ENCODE measurements at regions not wholly inside any gene's neighbourhood (a gene's known extent, or its start where the extent isn't known, plus 50 kb on each side); places are given as distances from the start of the nearest gene placed in this dataset.

DNA sequence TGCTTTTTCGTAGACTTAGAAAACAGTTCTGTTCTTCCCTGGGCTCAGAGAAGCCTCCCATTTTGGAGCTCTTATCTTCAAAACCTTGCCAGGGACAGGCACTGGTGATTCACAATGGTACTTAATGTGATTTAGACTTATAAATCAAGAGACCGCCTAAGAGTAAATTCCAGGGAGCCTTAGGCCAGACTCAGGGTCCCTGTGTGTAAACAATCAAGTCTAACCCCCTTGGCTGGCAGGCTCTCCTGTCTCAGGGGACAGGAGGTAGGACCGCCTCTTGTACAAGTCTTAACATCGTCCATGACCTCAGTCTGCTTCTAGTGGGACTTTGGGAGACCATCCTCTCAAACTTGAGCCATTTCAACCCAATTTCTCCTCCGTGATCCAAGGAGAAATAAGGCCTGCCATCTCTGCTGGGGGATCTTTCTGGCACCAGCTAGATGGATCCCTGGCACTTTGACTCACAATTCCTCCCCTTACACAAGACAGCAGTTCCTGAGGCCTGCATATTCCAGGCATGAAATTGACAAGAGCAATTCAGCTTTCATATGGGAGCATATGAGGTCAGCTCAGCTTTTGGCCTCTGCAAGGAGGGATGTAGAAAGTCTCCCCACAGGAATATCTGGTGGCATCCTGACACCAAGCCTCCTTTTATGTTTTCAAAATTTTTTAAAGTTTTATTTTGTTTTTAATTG, 487.0 kb downstream of the TNS1 start:
- DNase-seq (no peak), ATAC-seq (ENCODE audit: insufficient read depth, low FRiP score) (no peak)
- H3K9me3 ChIP-seq (ENCODE audit: control insufficient read depth in 4 of 4, insufficient read depth in 3 of 4, low read length in 3 of 4), result no peaks in the 10 kb centered on the region
- no peaks in the 10 kb centered on the region for H3K36me3 ChIP-seq (ENCODE audit: control insufficient read depth in 4 of 4, insufficient read depth in 4 of 4, low read length in 4 of 4)
- no peak overlapping the region for H3K9ac ChIP-seq (ENCODE audit: insufficient read depth in 1 of 2, low read length in 2 of 2)
- H3K4me1 ChIP-seq (ENCODE audit: control insufficient read depth in 5 of 5, insufficient read depth in 5 of 5, low read length in 5 of 5), result peaks cover 0 to 6% (median 4%) of the 10 kb centered on the region in 5 donors
- WGBS, 2 donors, result 94 to 97% methylated on average over 5 of the region's 5 CpGs
- H3K27ac ChIP-seq (ENCODE audit: low read depth in 1 of 2, low read length in 1 of 2), result no peak overlapping the region
- TF ChIP-seq, protein P1, sequence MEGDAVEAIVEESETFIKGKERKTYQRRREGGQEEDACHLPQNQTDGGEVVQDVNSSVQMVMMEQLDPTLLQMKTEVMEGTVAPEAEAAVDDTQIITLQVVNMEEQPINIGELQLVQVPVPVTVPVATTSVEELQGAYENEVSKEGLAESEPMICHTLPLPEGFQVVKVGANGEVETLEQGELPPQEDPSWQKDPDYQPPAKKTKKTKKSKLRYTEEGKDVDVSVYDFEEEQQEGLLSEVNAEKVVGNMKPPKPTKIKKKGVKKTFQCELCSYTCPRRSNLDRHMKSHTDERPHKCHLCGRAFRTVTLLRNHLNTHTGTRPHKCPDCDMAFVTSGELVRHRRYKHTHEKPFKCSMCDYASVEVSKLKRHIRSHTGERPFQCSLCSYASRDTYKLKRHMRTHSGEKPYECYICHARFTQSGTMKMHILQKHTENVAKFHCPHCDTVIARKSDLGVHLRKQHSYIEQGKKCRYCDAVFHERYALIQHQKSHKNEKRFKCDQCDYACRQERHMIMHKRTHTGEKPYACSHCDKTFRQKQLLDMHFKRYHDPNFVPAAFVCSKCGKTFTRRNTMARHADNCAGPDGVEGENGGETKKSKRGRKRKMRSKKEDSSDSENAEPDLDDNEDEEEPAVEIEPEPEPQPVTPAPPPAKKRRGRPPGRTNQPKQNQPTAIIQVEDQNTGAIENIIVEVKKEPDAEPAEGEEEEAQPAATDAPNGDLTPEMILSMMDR (IDR thresholded peaks at IDR 0.05; ENCODE audit: control extremely low read depth, extremely low read depth), result no peak
- H3K27me3 ChIP-seq (ENCODE audit: control insufficient read depth in 3 of 3, insufficient read depth in 3 of 3, low read length in 2 of 3), result no peaks in the 10 kb centered on the region
- H3K4me3 ChIP-seq, result no peak overlapping the region

DNA sequence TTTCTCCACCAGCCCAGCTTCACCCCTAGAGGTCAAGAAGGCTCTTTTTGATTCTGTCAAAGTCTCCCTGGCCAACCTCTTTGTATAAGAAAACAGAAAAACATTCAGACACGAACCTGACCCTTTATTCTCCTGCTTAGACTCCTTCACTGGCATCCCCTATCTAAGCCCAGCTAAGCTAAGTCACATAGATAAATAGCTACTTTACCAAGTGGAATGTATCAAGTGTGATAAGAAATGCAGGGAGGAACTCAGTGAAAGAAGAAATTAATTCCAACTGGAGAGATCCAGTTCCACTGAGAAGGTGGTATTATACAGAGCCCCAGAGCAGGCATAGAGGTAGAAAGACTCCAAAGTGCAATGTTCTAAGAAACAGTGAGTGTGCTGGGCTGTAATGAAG, 489.5 kb downstream of the TNS1 start:
- no peak overlapping the region for H3K9ac ChIP-seq (ENCODE audit: insufficient read depth in 1 of 2, low read length in 2 of 2)
- ATAC-seq (ENCODE audit: insufficient read depth, low FRiP score), result no peak
- H3K9me3 ChIP-seq (ENCODE audit: control insufficient read depth in 4 of 4, insufficient read depth in 3 of 4, low read length in 3 of 4), result no peaks in the 10 kb centered on the region
- H3K27ac ChIP-seq (ENCODE audit: low read depth in 1 of 2, low read length in 1 of 2), result no peak overlapping the region
- H3K4me1 ChIP-seq (ENCODE audit: control insufficient read depth in 5 of 5, insufficient read depth in 5 of 5, low read length in 5 of 5), result peaks cover 0 to 10% (median 5%) of the 10 kb centered on the region in 5 donors
- no peaks in the 10 kb centered on the region for H3K36me3 ChIP-seq (ENCODE audit: control insufficient read depth in 4 of 4, insufficient read depth in 4 of 4, low read length in 4 of 4)
- no peak overlapping the region for H3K4me3 ChIP-seq
- DNase-seq, result no peak
- WGBS, 2 donors, result 35 to 57% methylated on average over 1 of the region's 1 CpG
- TF ChIP-seq, protein P1 (IDR thresholded peaks at IDR 0.05; ENCODE audit: control extremely low read depth, extremely low read depth), result no peak
- H3K27me3 ChIP-seq (ENCODE audit: control insufficient read depth in 3 of 3, insufficient read depth in 3 of 3, low read length in 2 of 3), result no peaks in the 10 kb centered on the region

DNA sequence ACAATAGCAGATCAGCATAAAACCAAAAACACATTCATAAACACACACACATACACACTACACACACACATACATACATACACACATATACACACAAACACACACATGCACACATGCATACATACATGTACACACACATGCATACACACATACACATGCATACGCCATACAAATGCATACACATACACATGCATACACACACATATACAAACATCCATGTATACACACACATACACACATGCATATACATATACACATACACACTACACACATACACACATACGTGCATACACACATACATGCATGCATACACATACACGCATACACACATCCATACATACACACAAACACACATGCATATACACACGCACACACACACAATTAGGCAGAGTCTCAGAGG, 490.1 kb downstream of the TNS1 start:
- H3K4me3 ChIP-seq, result no peak overlapping the region
- no peaks in the 10 kb centered on the region for H3K36me3 ChIP-seq (ENCODE audit: control insufficient read depth in 4 of 4, insufficient read depth in 4 of 4, low read length in 4 of 4)
- H3K9me3 ChIP-seq (ENCODE audit: control insufficient read depth in 4 of 4, insufficient read depth in 3 of 4, low read length in 3 of 4), result no peaks in the 10 kb centered on the region
- no peak for DNase-seq
- H3K27ac ChIP-seq (ENCODE audit: low read depth in 1 of 2, low read length in 1 of 2), result no peak overlapping the region
- WGBS, 2 donors, result 79 to 89% methylated on average over 4 of the region's 4 CpGs
- H3K9ac ChIP-seq (ENCODE audit: insufficient read depth in 1 of 2, low read length in 2 of 2), result no peak overlapping the region
- H3K4me1 ChIP-seq (ENCODE audit: control insufficient read depth in 5 of 5, insufficient read depth in 5 of 5, low read length in 5 of 5), result peaks cover 0 to 10% (median 5%) of the 10 kb centered on the region in 5 donors
- TF ChIP-seq, protein P1 (IDR thresholded peaks at IDR 0.05; ENCODE audit: control extremely low read depth, extremely low read depth), result no peak
- no peaks in the 10 kb centered on the region for H3K27me3 ChIP-seq (ENCODE audit: control insufficient read depth in 3 of 3, insufficient read depth in 3 of 3, low read length in 2 of 3)
- no peak for ATAC-seq (ENCODE audit: insufficient read depth, low FRiP score)

DNA sequence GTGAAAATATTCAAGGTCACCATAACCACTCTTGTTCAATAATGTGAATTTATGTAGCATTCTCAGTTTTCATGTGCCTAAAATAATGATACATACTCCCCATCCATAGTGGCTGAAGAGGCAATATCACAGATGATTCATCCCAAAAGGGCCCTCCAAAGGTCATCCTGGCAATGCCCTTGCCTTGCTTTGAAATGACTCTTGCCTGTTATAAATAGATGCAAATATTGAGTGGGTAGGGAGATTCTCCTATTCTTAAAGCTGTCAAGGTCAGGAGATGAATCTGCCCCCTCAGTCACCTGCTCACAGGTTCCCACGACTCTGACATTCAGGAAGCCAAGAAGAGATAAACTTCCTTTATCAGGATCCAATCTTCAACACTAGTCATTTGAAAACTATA, 490.5 kb downstream of the TNS1 start:
- H3K4me3 ChIP-seq, result no peak overlapping the region
- WGBS, 2 donors, result 19 to 31% methylated on average over 1 of the region's 1 CpG
- H3K9me3 ChIP-seq (ENCODE audit: control insufficient read depth in 4 of 4, insufficient read depth in 3 of 4, low read length in 3 of 4), result no peaks in the 10 kb centered on the region
- H3K9ac ChIP-seq (ENCODE audit: insufficient read depth in 1 of 2, low read length in 2 of 2), result no peak overlapping the region
- H3K36me3 ChIP-seq (ENCODE audit: control insufficient read depth in 4 of 4, insufficient read depth in 4 of 4, low read length in 4 of 4), result no peaks in the 10 kb centered on the region
- DNase-seq (peak in 1 of 3 donors; percentile 31), ATAC-seq (ENCODE audit: insufficient read depth, low FRiP score) (no peak)
- H3K27me3 ChIP-seq (ENCODE audit: control insufficient read depth in 3 of 3, insufficient read depth in 3 of 3, low read length in 2 of 3), result no peaks in the 10 kb centered on the region
- no peak overlapping the region for H3K27ac ChIP-seq (ENCODE audit: low read depth in 1 of 2, low read length in 1 of 2)
- H3K4me1 ChIP-seq (ENCODE audit: control insufficient read depth in 5 of 5, insufficient read depth in 5 of 5, low read length in 5 of 5), result peaks cover 0 to 10% (median 4%) of the 10 kb centered on the region in 5 donors
- TF ChIP-seq, protein P1 (IDR thresholded peaks at IDR 0.05; ENCODE audit: control extremely low read depth, extremely low read depth), result no peak
